ENCODE measurements at regions not wholly inside any gene's neighbourhood (a gene's known extent, or its start where the extent isn't known, plus 50 kb on each side); places are given as distances from the start of the nearest gene placed in this dataset.

DNA sequence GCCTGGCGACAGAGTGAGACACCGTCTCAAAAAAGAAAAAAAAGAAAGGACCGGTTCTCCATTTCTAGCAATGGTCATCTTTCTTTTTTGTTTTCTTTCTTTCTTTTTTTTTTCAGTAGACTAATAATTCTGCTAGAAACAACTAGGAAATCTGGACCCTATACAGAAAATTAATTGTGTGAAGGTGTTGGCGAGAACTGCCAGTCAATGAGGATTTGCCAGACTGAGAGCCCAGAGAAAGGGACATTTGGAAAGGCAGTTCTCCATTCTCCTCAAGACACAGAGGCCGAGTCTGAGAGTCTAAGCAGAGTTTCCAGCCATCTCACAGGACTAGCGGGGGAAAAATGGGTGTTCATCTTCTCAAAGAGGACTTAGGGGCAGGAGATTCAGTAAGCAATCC lies 123.6 kb upstream of the GPC1 start:
- TF ChIP-seq, protein P1, sequence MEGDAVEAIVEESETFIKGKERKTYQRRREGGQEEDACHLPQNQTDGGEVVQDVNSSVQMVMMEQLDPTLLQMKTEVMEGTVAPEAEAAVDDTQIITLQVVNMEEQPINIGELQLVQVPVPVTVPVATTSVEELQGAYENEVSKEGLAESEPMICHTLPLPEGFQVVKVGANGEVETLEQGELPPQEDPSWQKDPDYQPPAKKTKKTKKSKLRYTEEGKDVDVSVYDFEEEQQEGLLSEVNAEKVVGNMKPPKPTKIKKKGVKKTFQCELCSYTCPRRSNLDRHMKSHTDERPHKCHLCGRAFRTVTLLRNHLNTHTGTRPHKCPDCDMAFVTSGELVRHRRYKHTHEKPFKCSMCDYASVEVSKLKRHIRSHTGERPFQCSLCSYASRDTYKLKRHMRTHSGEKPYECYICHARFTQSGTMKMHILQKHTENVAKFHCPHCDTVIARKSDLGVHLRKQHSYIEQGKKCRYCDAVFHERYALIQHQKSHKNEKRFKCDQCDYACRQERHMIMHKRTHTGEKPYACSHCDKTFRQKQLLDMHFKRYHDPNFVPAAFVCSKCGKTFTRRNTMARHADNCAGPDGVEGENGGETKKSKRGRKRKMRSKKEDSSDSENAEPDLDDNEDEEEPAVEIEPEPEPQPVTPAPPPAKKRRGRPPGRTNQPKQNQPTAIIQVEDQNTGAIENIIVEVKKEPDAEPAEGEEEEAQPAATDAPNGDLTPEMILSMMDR (IDR thresholded peaks at IDR 0.05; ENCODE audit: extremely low read depth, missing control alignments): no peak
- DNase-seq (ENCODE audit: low spot score): no peak

DNA sequence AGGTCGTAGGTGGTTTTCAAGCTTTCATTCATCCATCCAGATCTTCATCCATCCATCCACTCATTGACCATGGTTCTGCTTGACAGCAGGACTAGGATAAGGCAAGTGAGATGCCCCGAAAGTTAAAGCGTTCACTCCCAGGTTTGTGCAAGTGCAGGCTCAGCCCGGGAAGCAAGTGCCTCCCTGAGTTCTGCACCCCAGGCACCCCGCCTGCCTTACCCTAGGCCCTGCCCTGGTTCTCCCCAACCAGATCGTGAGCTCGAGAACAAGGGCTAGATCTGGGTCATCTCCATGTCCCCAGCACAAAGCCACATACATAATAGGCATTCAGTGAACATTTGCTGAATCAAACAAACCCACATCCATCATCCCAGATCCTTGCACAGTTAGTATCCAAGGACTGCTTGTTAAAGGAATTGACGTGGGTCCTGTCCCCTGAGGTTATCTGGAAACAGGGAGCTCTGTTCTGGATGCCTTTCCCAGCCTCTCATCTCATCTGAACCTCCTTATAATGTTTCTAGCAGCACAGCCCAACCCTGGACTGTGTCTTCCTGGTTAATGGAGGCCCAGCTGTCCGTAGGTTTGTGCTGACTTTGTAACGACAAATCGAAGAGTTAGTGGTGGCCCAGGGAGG lies 116.1 kb upstream of the GPC1 start:
- TF ChIP-seq, protein P1 (IDR thresholded peaks at IDR 0.05; ENCODE audit: extremely low read depth, missing control alignments): no peak
- DNase-seq (ENCODE audit: low spot score): no peak

DNA sequence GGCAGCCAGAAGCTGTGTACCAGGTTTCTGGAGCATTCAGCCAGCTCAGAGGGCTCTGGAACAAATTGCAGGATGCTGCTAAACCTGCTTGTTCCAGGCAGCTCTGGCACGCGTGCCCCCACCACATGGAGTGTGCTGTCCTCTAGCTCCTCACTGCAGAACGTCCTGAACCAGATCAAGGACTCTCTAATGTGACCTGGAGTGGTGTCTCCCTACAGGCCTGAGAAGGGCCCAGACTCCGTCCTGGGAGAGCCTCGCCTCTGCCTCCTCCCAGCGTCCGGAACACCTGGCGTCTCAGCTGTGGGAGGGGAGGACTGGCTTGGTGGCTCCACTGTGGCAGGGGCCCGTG lies 115.6 kb upstream of the GPC1 start:
- DNase-seq (ENCODE audit: low spot score): no peak
- TF ChIP-seq, protein P1 (IDR thresholded peaks at IDR 0.05; ENCODE audit: extremely low read depth, missing control alignments): no peak

DNA sequence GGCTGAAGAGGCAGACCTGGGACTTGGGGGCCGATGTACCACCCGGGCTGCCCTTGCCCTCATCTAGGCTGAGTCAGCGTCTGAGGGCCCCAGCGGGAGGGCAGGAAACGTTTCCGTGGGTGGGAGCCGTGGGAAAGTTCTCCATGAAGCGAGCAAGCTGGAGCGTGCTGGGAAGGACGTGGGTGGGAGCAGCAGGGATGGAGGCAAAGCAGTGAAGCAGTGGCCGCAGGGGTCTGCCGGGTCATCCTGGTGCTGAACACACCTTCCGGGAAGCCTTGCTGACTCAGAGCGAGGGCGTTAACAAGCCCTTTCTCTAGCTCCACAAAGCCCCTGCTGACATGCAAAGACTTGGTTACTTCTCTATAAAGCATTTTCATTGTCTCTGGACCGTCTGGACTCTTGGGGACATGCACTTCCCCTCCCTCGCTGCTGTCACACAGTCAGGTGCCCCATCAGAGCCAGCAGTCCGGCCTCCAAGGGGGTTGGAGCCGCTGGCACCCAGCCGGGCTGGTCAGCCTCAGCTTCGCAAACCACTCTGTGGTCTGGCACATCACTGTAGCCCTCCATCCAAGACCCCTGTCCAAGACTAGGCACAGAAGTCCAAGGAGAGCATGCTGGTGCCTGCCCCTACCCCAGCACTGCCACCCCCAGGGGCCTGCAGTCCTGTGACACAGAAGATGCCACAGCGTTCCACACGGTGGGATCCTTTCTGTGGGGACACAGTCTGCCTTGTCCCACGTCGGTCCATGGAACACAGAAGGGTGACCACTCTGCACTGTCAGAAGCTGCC lies 115.1 kb upstream of the GPC1 start:
- no peak for DNase-seq (ENCODE audit: low spot score)
- TF ChIP-seq, protein P1 (IDR thresholded peaks at IDR 0.05; ENCODE audit: extremely low read depth, missing control alignments): no peak

DNA sequence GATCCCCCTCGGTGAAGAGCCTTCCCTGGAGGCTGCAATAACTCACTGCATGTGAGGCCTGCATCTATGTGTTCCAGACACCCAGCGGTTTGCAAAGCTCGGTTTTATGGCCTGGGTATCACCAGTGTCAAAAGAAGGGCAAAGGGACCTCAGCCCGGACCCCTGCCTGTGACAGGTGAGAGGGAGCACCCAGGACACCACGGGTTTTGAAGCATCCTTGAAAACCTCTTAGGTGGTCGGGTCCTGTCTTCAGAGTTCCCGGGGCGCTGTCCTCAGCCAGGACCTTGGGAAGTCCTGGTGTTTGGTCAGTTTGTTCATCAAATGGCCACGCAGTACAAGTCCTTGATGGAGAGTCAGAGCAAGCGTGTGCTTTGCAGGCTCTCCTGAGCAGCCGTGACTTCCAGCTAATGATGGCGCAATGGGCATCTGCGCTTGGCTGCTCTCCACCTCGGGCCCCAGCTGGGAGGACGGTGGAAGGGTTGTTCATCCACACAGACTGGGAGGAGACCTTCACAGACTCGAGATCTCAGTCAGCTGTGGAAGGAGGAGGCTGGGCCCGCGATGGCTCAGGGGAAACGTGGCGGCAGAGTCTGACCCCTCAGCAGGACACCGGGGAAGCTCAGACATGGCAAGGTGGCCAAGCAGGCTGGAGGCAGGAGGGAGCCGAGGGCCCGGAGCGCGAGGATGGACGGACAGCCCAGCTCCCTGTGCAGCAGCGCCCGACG lies 113.1 kb upstream of the GPC1 start:
- DNase-seq (ENCODE audit: low spot score): no peak

DNA sequence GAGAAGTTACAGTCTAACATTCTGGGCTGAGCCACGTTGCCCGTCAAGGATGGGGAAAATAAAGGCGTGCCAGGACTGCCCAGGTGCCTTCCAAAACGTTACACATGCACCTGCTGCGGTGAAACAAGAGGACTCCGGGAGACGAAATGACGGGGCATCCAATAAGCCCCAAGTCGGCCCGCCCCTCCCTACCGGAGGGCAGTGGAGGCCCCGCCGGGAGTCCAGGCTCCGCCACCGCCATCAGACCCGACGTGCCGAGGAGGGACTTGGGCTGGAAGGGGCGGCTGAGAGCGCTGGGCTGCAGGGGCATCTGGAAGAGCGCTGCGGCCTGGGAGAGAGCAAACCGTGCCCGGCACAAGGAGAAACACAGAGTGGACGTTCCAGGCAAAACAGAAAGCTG lies 112.5 kb upstream of the GPC1 start:
- no peak for DNase-seq (ENCODE audit: low spot score)
- TF ChIP-seq, protein P1 (IDR thresholded peaks at IDR 0.05; ENCODE audit: extremely low read depth, missing control alignments): no peak

More for the DNA sequence above, 113.1 kb upstream of the GPC1 start:
- TF ChIP-seq, protein P1 (IDR thresholded peaks at IDR 0.05; ENCODE audit: extremely low read depth, missing control alignments): no peak
